ENCODE measurements at regions not wholly inside any gene's neighbourhood (a gene's known extent, or its start where the extent isn't known, plus 50 kb on each side); places are given as distances from the start of the nearest gene placed in this dataset.

GRCh38 chr17:79538291-79538690 is 72.6 kb downstream of the RBFOX3 start:
- no peak for DNase-seq

GRCh38 chr17:79537686-79538085 is 73.2 kb downstream of the RBFOX3 start:
- no peak for DNase-seq

GRCh38 chr17:79537061-79537460 is 73.8 kb downstream of the RBFOX3 start:
- DNase-seq = no peak

- no peak for DNase-seq
Measured at GRCh38 chr17:79536212-79536840, 74.5 kb downstream of the RBFOX3 start.

GRCh38 chr17:79535728-79536025 is 75.2 kb downstream of the RBFOX3 start:
- DNase-seq = no peak

GRCh38 chr17:79534851-79535727 is 75.8 kb downstream of the RBFOX3 start:
- no peak for DNase-seq

- no peak for DNase-seq
Measured at GRCh38 chr17:79534111-79534510, 76.7 kb downstream of the RBFOX3 start.

- no peak for DNase-seq
Measured at GRCh38 chr17:79533116-79533515, 77.7 kb downstream of the RBFOX3 start.

- no peak for DNase-seq
Measured at GRCh38 chr17:79532107-79532790, 78.6 kb downstream of the RBFOX3 start.

GRCh38 chr17:79531191-79532095 is 79.4 kb downstream of the RBFOX3 start:
- no peak for DNase-seq

GRCh38 chr17:79530361-79531105 is 80.3 kb downstream of the RBFOX3 start:
- DNase-seq = no peak

- DNase-seq = no peak
Measured at GRCh38 chr17:79529661-79530081, 81.2 kb downstream of the RBFOX3 start.

- DNase-seq = no peak
Measured at GRCh38 chr17:79528592-79529125, 82.2 kb downstream of the RBFOX3 start.

- DNase-seq = no peak
Measured at GRCh38 chr17:79527306-79527705, 83.5 kb downstream of the RBFOX3 start.

GRCh38 chr17:79525793-79526677 is 84.8 kb downstream of the RBFOX3 start:
- DNase-seq = no peak

GRCh38 chr17:79524213-79525187 is 86.4 kb downstream of the RBFOX3 start:
- no peak for DNase-seq

GRCh38 chr17:79522414-79522813 is 88.4 kb downstream of the RBFOX3 start:
- DNase-seq = no peak

- DNase-seq = no peak
Measured at GRCh38 chr17:79521225-79521624, 89.6 kb downstream of the RBFOX3 start.
